ENCODE measurements at regions not wholly inside any gene's neighbourhood (a gene's known extent, or its start where the extent isn't known, plus 50 kb on each side); places are given as distances from the start of the nearest gene placed in this dataset.
"Not testable (repeated sequence)": the region's sequence is repeated elsewhere in the genome, so short reads cannot be mapped to it uniquely, and the experiment has no call there.

DNA sequence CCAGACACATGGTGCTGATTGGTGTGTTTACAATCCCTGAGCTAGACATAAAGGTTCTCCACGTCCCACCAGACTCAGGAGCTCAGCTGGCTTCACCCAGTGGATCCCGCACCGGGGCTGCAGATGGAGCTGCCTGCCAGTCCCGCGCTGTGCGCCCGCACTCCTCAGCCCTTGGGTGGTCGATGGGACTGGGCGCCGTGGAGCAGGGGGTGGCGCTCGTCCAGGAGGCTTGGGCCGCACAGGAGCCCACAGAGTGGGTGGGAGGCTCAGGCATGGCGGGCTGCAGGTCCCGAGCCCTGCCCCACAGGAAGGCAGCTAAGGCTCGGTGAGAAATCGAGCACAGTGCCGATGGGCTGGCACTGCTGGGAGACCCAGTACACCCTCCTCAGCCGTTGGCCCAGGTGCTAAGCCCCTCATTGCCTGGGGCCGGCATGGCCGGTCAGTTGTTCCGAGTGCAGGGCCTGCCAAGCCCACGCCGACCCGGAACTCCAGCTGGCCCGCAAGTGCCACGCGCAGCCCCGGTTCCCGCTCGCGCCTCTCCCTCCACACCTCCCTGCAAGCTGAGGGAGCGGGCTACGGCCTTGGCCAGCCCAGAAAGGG lies 76.8 kb upstream of the ZNF98 start:
- H3K4me1 Mint-ChIP-seq, H3K4me3 Mint-ChIP-seq, H3K36me3 Mint-ChIP-seq, H3K27ac Mint-ChIP-seq, H3K27me3 Mint-ChIP-seq: not testable (repeated sequence)
- H3K9me3 Mint-ChIP-seq, result peaks cover 14 to 20% (median 14%) of the 10 kb centered on the region in 3 donors

DNA sequence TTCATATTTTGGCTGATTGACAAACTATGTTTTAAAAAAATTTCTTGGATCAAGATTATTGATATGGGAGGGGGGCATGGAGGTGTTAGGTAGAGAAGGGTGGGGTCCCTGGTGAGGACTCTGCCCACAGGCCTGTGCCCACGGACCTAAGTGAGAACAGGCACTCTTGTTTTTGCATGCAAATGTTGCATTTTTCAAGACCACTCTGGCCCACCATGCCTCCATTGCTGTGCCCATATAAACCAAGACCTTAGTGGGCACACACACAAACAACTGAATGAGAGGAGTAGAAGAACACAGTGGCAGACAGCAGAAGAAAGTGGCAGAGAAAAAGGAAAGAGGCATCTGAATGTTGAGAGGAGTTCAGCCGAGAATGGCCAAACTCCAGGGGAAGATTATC lies 69.6 kb upstream of the ZNF98 start:
- H3K4me3 Mint-ChIP-seq, result no peak overlapping the region
- peaks cover 6 to 34% (median 13%) of the 10 kb centered on the region in 3 donors for H3K9me3 Mint-ChIP-seq
- no peak overlapping the region for H3K27ac Mint-ChIP-seq
- H3K27me3 Mint-ChIP-seq, result no peaks in the 10 kb centered on the region
- no peaks in the 10 kb centered on the region for H3K36me3 Mint-ChIP-seq
- H3K4me1 Mint-ChIP-seq, result no peaks in the 10 kb centered on the region

DNA sequence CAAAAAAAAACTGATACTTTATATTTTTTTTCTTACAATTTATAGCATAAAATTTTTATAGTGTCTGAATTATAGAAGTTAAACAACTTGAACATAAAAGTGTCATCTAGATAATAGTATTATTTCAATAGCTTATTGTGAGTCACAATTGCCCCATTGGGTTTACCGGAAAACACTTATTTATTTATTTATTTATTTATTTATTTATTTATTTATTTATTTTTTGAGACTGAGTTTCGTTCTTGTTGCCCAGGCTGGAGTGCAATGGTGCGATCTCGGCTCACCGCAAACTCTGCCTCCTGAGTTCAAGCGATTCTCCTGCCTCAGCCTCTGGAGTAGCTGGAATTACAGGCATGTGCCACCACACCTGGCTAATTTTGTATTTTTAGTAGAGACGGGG lies 61.4 kb upstream of the ZNF98 start:
- not testable (repeated sequence) for H3K4me1 Mint-ChIP-seq, H3K27me3 Mint-ChIP-seq, H3K36me3 Mint-ChIP-seq, H3K4me3 Mint-ChIP-seq, H3K27ac Mint-ChIP-seq
- H3K9me3 Mint-ChIP-seq, result peaks cover 13 to 31% (median 18%) of the 10 kb centered on the region in 3 donors

DNA sequence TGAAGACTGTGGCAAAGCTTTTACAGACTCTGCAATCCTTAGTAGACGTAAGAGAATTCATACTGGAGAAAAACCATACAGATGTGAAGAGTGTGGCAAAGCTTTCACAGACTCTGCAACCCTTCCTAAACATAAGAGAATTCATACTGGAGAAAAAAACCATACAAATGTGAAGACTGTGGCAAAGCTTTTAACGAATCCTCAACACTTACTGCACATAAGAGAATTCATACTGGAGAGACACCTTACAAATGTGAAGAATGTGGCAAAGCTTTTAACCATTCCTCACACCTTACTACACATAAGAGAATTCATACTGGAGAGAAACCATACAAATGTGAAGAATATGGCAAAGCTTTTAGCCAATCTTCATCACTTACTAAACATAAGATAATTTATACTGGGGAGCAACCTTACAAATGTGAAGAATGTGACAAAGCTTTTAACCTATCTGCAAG lies 50.1 kb upstream of the ZNF98 start:
- Mint-ChIP-seq H3K4me1 (no peaks in the 10 kb centered on the region), H3K27me3 (no peaks in the 10 kb centered on the region), H3K27ac (no peak overlapping the region), H3K9me3 (peaks cover 2 to 38% (median 28%) of the 10 kb centered on the region in 3 donors), H3K36me3 (no peaks in the 10 kb centered on the region), H3K4me3 (no peak overlapping the region)
